Stomach (tissue), 4 donors: ENCODE measurements at regions not wholly inside any gene's neighbourhood (a gene's known extent, or its start where the extent isn't known, plus 50 kb on each side); places are given as distances from the start of the nearest gene placed in this dataset.
"Not testable (repeated sequence)": the region's sequence is repeated elsewhere in the genome, so short reads cannot be mapped to it uniquely, and the experiment has no call there.

Experiments
- CTCF ChIP-seq, 7 experiments: fragments of 450-650 bp in 4 of 7; fragments of 200-600 bp in 3 of 7; sonication (generic) in 3 of 7; IDR thresholded peaks; one replicate each; pipeline ENCODE4 v1.5.1; 2016 to 2019; ENCODE audit warnings: antibody characterized with exemption in 7 of 7, control low read depth in 2 of 7, mild to moderate bottlenecking in 1 of 7
- EP300 ChIP-seq: sonication (generic); formaldehyde crosslinking; IDR thresholded peaks from one replicate; pipeline ENCODE4 v1.6.1; 2017; ENCODE audit warnings: antibody characterized with exemption
- POLR2AphosphoS5 ChIP-seq, 3 donors: sonication (generic); formaldehyde crosslinking; IDR thresholded peaks; one replicate each; pipeline ENCODE4 v1.6.1; 2016; ENCODE audit warnings: antibody characterized with exemption in 3 of 3

DNA sequence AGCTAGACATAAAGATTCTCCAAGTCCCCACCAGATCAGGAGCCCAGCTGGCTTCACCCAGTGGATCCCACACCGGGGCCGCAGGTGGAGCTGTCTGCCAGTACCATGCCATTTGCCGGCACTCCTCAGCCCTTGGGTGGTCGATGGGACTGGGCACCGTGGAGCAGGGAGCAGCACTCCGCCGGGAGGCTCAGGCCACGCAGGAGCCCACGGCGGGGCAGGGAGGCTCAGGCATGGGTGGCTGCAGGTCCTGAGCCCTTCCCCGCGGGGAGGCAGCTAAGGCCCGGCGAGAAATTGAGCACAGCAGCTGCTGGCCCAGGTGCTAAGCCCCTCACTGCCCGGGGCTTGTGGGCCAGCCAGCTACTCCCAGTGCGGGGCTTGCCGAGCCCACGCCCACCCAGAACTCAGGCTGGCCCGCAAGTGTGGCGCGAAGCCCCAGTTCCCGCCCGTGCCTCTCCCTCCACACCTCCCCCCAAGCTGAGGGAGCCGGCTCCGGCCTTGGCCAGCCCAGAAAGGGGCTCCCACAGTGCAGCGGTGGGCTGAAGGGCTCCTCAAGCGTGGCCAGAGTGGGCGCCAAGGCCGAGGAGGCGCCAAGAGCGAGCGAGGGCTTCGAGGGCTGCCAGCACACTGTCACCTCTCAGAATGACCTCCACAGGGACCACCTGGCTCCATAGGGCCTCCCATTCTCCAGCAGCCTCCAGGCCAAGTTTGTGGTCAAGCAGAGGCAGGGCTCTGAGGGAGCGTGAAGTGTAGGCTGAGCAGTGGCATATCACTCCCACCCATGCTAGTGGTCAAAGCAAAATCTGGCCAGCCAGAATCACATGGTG lies 93.5 kb downstream of the PLXNA1 start:
- not testable (repeated sequence) for TF ChIP-seq CTCF (IDR thresholded peaks at IDR 0.05); EP300; POLR2AphosphoS5 (IDR thresholded peaks at IDR 0.05)
